ENCODE measurements at regions not wholly inside any gene's neighbourhood (a gene's known extent, or its start where the extent isn't known, plus 50 kb on each side); places are given as distances from the start of the nearest gene placed in this dataset.

DNA sequence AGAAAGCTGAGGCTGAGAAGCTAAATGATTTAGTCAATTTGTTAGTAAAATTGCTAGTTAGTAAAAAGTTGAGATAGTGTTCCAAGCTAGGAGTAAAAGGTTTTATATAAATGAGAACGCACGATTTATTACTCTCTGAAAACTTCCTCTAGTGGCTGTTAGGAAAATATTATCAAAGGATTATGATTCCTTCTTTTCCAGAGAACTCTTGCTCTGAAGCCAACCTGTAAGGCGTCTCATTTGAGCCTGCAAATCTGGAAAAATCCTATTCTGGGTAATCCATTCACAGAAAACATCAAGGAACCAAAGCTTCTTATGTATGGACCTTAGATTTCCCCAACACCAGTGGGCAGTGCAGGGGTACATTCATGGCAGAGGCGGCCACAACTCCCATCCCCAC lies 252.7 kb downstream of the SOD2 start:
- TF ChIP-seq, protein P1, sequence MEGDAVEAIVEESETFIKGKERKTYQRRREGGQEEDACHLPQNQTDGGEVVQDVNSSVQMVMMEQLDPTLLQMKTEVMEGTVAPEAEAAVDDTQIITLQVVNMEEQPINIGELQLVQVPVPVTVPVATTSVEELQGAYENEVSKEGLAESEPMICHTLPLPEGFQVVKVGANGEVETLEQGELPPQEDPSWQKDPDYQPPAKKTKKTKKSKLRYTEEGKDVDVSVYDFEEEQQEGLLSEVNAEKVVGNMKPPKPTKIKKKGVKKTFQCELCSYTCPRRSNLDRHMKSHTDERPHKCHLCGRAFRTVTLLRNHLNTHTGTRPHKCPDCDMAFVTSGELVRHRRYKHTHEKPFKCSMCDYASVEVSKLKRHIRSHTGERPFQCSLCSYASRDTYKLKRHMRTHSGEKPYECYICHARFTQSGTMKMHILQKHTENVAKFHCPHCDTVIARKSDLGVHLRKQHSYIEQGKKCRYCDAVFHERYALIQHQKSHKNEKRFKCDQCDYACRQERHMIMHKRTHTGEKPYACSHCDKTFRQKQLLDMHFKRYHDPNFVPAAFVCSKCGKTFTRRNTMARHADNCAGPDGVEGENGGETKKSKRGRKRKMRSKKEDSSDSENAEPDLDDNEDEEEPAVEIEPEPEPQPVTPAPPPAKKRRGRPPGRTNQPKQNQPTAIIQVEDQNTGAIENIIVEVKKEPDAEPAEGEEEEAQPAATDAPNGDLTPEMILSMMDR (IDR thresholded peaks at IDR 0.05) = no peak
- TF ChIP-seq POLR2A (IDR thresholded peaks at IDR 0.05) = no peak
